ENCODE measurements at regions not wholly inside any gene's neighbourhood (a gene's known extent, or its start where the extent isn't known, plus 50 kb on each side); places are given as distances from the start of the nearest gene placed in this dataset.

GRCh38 chr1:217133958-217134856, 411.0 kb upstream of the ESRRG start:
- TF ChIP-seq POLR2A (IDR thresholded peaks at IDR 0.05): no peak
- no peak for TF ChIP-seq POLR2AphosphoS5 (IDR thresholded peaks at IDR 0.05)
- TF ChIP-seq CTCF (IDR thresholded peaks at IDR 0.05): no peak

Measured in prostate gland (tissue), 2 donors.